Fibroblast of lung (primary cell): ENCODE measurements at regions not wholly inside any gene's neighbourhood (a gene's known extent, or its start where the extent isn't known, plus 50 kb on each side); places are given as distances from the start of the nearest gene placed in this dataset.

Experiments used
- DNase-seq, 2 donors: peaks; one replicate each; pipeline versions ENCODE4 v3.0.0 to v3.0.0-alpha.2; 2010; ENCODE audit warnings: low read depth in 2 of 2
- H2AFZ ChIP-seq: 2 replicates; pipeline ENCODE4 v1.5.1; 2012; ENCODE audit warnings: low read length, control low read depth, inconsistent platforms
- H3K27ac ChIP-seq: 2 replicates; pipeline ENCODE4 v1.5.1; 2011; ENCODE audit warnings: low read length, control low read depth; ENCODE audit not compliant: insufficient read depth
- H3K27me3 ChIP-seq: 2 replicates; pipeline ENCODE4 v1.5.1; 2011; ENCODE audit warnings: mild to moderate bottlenecking, low read length; ENCODE audit not compliant: control insufficient read depth, insufficient read depth
- H3K36me3 ChIP-seq: 2 replicates; pipeline ENCODE4 v1.5.1; 2011; ENCODE audit warnings: low read length; ENCODE audit not compliant: control insufficient read depth, insufficient read depth
- H3K4me1 ChIP-seq: 2 replicates; pipeline ENCODE4 v1.5.1; 2011; ENCODE audit warnings: low read length; ENCODE audit not compliant: control insufficient read depth, insufficient read depth; ENCODE audit errors: extremely low read depth
- H3K4me2 ChIP-seq: 2 replicates; pipeline ENCODE4 v1.5.1; 2011; ENCODE audit warnings: low read length, control low read depth; ENCODE audit not compliant: insufficient read depth; ENCODE audit errors: extremely low read depth
- H3K4me3 ChIP-seq, 4 experiments: fragments of 200-600 bp in 1 of 4; sonication (generic) in 1 of 4; replicated peaks in 1 of 4; 2 replicates each; pipeline ENCODE4 v1.5.1; 2011 to 2016; ENCODE audit warnings: low read length in 4 of 4, low read depth in 3 of 4, mild to moderate bottlenecking in 3 of 4, control low read depth in 2 of 4, inconsistent platforms in 1 of 4, mixed read lengths in 1 of 4; ENCODE audit not compliant: insufficient read depth in 1 of 4; ENCODE audit errors: control extremely low read depth in 1 of 4
- H3K79me2 ChIP-seq: 2 replicates; pipeline ENCODE4 v1.5.1; 2012; ENCODE audit warnings: mild to moderate bottlenecking, low read length, inconsistent platforms; ENCODE audit not compliant: control insufficient read depth, insufficient read depth
- H3K9ac ChIP-seq: 2 replicates; pipeline ENCODE4 v1.5.1; 2011; ENCODE audit warnings: mild to moderate bottlenecking, low read length, control low read depth; ENCODE audit not compliant: insufficient read depth
- H3K9me3 ChIP-seq: 2 replicates; pipeline ENCODE4 v1.5.1; 2012; ENCODE audit warnings: low read depth, low read length; ENCODE audit not compliant: control insufficient read depth, insufficient read depth
- H4K20me1 ChIP-seq: 2 replicates; pipeline ENCODE4 v1.5.1; 2011; ENCODE audit warnings: low read length; ENCODE audit not compliant: control insufficient read depth, insufficient read depth; ENCODE audit errors: extremely low read depth
- CTCF ChIP-seq, 2 donors: IDR thresholded peaks in 1 of 2; conservative IDR thresholded peaks in 1 of 2; 1 replicate in 1 of 2; 2 replicates in 1 of 2; pipeline ENCODE4 v1.5.1; 2011 to 2012; ENCODE audit warnings: low read length in 2 of 2, control low read depth in 1 of 2, inconsistent platforms in 1 of 2, low read depth in 1 of 2, mild to moderate bottlenecking in 1 of 2
- EZH2 ChIP-seq: IDR thresholded peaks from 2 replicates; pipeline ENCODE4 v1.5.1; 2012; ENCODE audit warnings: low read length, control low read depth, mild to moderate bottlenecking; ENCODE audit errors: missing control alignments

- H3K27ac ChIP-seq: no peak overlapping the region
- no peak overlapping the region for H3K4me3 ChIP-seq
- H3K27me3 ChIP-seq: no peaks in the 10 kb centered on the region
- no peaks in the 10 kb centered on the region for H3K79me2 ChIP-seq
- no peaks in the 10 kb centered on the region for H4K20me1 ChIP-seq
- no peak overlapping the region for H2AFZ ChIP-seq
- no peaks in the 10 kb centered on the region for H3K36me3 ChIP-seq
- H3K4me2 ChIP-seq: no peak overlapping the region
- no peak for TF ChIP-seq EZH2
- no peak for TF ChIP-seq CTCF (conservative IDR thresholded peaks at IDR 0.05 in 1 of 2, IDR thresholded peaks at IDR 0.05 in 1 of 2; ENCODE audit: low read depth in 1 of 2, low read length in 2 of 2)
- H3K9ac ChIP-seq: no peak overlapping the region
- no peaks in the 10 kb centered on the region for H3K9me3 ChIP-seq
- H3K4me1 ChIP-seq: no peaks in the 10 kb centered on the region
- no peak for DNase-seq
These were observed 212.4 kb upstream of the MEF2C start for GRCh38 chr5:89095341-89095740.

GRCh38 chr5:89090037-89090436 lies 207.1 kb upstream of the MEF2C start:
- Histone ChIP-seq H3K9me3 (no peaks in the 10 kb centered on the region), H3K27ac (no peak overlapping the region), H3K4me2 (no peak overlapping the region), H3K9ac (no peak overlapping the region), H2AFZ (no peak overlapping the region), H3K4me3 (no peak overlapping the region), H3K27me3 (no peaks in the 10 kb centered on the region), H4K20me1 (no peaks in the 10 kb centered on the region), H3K79me2 (no peaks in the 10 kb centered on the region), H3K4me1 (no peaks in the 10 kb centered on the region), H3K36me3 (no peaks in the 10 kb centered on the region)
- no peak for DNase-seq
- no peak for TF ChIP-seq CTCF (conservative IDR thresholded peaks at IDR 0.05 in 1 of 2, IDR thresholded peaks at IDR 0.05 in 1 of 2; ENCODE audit: low read depth in 1 of 2, low read length in 2 of 2)
- TF ChIP-seq EZH2: no peak

- no peak overlapping the region for H3K27ac ChIP-seq
- TF ChIP-seq EZH2: no peak
- TF ChIP-seq CTCF (conservative IDR thresholded peaks at IDR 0.05 in 1 of 2, IDR thresholded peaks at IDR 0.05 in 1 of 2; ENCODE audit: low read depth in 1 of 2, low read length in 2 of 2): no peak
- H3K79me2 ChIP-seq: no peaks in the 10 kb centered on the region
- peaks cover 3% of the 10 kb centered on the region for H3K4me1 ChIP-seq
- no peak overlapping the region for H3K9ac ChIP-seq
- no peak overlapping the region for H3K4me3 ChIP-seq
- no peaks in the 10 kb centered on the region for H3K9me3 ChIP-seq
- H3K36me3 ChIP-seq: no peaks in the 10 kb centered on the region
- no peak overlapping the region for H3K4me2 ChIP-seq
- H2AFZ ChIP-seq: no peak overlapping the region
- H4K20me1 ChIP-seq: no peaks in the 10 kb centered on the region
- no peaks in the 10 kb centered on the region for H3K27me3 ChIP-seq
- no peak for DNase-seq
These were observed 204.8 kb upstream of the MEF2C start for GRCh38 chr5:89087551-89088318.
